ENCODE measurements at regions not wholly inside any gene's neighbourhood (a gene's known extent, or its start where the extent isn't known, plus 50 kb on each side); places are given as distances from the start of the nearest gene placed in this dataset.

DNA sequence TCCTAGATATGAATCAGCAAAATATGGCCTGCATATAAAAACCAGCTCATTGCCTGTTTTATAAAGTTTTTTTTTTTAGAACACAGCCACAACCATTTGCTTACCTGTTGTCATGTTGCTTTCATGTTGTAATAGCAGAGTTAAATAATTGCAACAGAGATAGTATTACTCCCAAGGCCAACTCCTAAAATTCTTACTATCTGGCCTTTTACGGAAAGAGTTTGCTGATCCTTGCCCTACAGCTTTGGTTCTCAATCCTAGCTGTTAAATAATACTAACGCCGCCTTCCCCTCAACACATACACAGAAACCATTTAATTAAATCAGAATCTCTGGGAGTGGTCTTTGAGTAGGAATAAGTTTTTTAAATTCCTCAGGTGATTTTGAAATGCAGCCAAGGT is 231.3 kb upstream of the TET2 start:
- TF ChIP-seq FOXP2 (optimal IDR thresholded peaks at IDR 0.05; ENCODE audit: borderline replicate concordance, extremely low read depth, extremely low read length, insufficient read depth): no peak
- TF ChIP-seq TAF1 (IDR thresholded peaks at IDR 0.05; ENCODE audit: borderline replicate concordance, insufficient read depth, low read length): no peak
- no peak for TF ChIP-seq POLR2AphosphoS5 (IDR thresholded peaks at IDR 0.05; ENCODE audit: low read depth, low read length)
- no peak for TF ChIP-seq SIN3A (IDR thresholded peaks at IDR 0.05; ENCODE audit: borderline replicate concordance, insufficient read depth, low read length)
- TF ChIP-seq, protein P1, sequence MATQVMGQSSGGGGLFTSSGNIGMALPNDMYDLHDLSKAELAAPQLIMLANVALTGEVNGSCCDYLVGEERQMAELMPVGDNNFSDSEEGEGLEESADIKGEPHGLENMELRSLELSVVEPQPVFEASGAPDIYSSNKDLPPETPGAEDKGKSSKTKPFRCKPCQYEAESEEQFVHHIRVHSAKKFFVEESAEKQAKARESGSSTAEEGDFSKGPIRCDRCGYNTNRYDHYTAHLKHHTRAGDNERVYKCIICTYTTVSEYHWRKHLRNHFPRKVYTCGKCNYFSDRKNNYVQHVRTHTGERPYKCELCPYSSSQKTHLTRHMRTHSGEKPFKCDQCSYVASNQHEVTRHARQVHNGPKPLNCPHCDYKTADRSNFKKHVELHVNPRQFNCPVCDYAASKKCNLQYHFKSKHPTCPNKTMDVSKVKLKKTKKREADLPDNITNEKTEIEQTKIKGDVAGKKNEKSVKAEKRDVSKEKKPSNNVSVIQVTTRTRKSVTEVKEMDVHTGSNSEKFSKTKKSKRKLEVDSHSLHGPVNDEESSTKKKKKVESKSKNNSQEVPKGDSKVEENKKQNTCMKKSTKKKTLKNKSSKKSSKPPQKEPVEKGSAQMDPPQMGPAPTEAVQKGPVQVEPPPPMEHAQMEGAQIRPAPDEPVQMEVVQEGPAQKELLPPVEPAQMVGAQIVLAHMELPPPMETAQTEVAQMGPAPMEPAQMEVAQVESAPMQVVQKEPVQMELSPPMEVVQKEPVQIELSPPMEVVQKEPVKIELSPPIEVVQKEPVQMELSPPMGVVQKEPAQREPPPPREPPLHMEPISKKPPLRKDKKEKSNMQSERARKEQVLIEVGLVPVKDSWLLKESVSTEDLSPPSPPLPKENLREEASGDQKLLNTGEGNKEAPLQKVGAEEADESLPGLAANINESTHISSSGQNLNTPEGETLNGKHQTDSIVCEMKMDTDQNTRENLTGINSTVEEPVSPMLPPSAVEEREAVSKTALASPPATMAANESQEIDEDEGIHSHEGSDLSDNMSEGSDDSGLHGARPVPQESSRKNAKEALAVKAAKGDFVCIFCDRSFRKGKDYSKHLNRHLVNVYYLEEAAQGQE (IDR thresholded peaks at IDR 0.05; ENCODE audit: insufficient read depth in 1 of 2, low read depth in 2 of 2, low read length in 2 of 2): no peak

DNA sequence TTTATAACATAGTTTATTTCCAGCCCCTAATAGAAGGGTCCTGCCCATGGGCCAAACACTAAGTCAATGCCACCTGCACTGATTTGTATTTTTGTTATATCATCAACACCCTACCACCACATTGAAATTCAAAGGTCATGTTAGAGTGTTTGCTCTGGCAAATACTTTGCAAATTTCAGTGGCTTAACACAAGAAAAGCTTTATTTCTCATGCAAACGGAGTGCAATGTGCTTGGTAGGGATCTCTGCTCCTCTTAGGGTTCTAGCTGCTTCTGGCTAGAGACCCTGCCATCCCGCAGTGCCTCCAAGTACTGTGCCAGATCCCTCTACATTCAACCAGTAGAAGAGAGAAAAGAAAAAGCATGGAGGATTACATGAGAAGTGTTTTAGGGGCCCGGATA is 230.8 kb upstream of the TET2 start:
- no peak for TF ChIP-seq FOXP2 (optimal IDR thresholded peaks at IDR 0.05; ENCODE audit: borderline replicate concordance, extremely low read depth, extremely low read length, insufficient read depth)

DNA sequence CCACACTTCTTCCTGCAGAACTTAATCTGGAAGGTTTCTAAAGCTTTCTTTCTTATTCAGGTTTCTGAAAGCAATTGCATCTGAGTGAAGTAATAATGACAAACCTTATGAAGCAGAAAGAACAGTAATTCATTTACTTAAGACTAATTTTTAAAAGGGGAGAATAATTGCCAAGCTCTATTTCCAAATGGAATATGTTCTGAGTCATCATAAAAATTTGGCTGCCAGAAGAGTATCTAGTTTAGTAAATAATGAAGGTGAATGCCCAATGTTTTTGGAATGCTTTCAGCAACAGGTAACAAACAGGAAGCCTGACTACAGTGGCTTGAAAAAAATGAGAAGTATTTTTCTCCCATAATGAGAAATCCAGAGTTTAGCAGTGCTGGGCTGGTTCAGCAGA is 227.3 kb upstream of the TET2 start:
- no peak for TF ChIP-seq TAF1 (IDR thresholded peaks at IDR 0.05; ENCODE audit: borderline replicate concordance, insufficient read depth, low read length)
- no peak for TF ChIP-seq SIN3A (IDR thresholded peaks at IDR 0.05; ENCODE audit: borderline replicate concordance, insufficient read depth, low read length)
- TF ChIP-seq POLR2AphosphoS5 (IDR thresholded peaks at IDR 0.05; ENCODE audit: low read depth, low read length): no peak
- TF ChIP-seq, protein P1 (IDR thresholded peaks at IDR 0.05; ENCODE audit: insufficient read depth in 1 of 2, low read depth in 2 of 2, low read length in 2 of 2): no peak
- no peak for TF ChIP-seq FOXP2 (optimal IDR thresholded peaks at IDR 0.05; ENCODE audit: borderline replicate concordance, extremely low read depth, extremely low read length, insufficient read depth)

DNA sequence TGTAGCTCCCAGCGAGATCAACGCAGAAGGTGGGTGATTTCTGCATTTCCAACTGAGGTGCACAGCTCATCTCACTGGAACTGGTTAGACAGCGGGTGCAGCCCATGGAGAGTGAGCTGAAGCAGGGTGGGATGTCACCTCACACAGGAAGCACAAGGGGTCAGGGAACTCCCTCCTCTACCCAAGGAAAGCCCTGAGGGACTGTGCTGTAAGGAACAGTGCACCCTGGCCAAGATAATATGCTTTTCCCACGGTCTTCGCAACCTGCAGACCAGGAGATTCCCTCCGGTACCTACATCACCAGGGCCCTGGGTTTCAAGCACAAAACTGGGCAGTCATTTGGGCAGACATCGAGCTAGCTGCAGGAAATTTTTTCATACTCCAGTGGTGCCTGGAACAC is 216.4 kb upstream of the TET2 start:
- no peak for TF ChIP-seq TAF1 (IDR thresholded peaks at IDR 0.05; ENCODE audit: borderline replicate concordance, insufficient read depth, low read length)
- no peak for TF ChIP-seq POLR2AphosphoS5 (IDR thresholded peaks at IDR 0.05; ENCODE audit: low read depth, low read length)
- TF ChIP-seq, protein P1 (IDR thresholded peaks at IDR 0.05; ENCODE audit: insufficient read depth in 1 of 2, low read depth in 2 of 2, low read length in 2 of 2): no peak
- TF ChIP-seq SIN3A (IDR thresholded peaks at IDR 0.05; ENCODE audit: borderline replicate concordance, insufficient read depth, low read length): no peak
- no peak for TF ChIP-seq FOXP2 (optimal IDR thresholded peaks at IDR 0.05; ENCODE audit: borderline replicate concordance, extremely low read depth, extremely low read length, insufficient read depth)

DNA sequence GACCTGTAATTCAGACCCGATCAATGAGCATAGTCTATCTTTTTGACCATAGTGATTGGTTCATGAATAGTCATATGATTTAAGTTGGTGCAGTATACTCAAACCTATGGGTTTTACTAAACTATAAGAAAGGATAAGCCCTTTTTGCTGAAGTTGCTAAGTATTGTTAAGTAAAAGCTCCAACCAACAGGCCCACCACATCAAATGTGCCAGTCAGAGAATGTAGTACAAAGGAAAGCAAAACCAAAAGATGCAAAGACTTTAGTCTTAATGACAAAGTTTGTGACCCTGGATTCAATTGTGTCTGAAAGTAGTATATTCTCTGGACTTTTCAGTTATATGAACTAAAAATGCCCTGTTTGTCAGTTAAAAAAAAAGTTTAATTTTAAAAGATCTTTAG is 208.1 kb upstream of the TET2 start:
- TF ChIP-seq POLR2AphosphoS5 (IDR thresholded peaks at IDR 0.05; ENCODE audit: low read depth, low read length) (no peak), FOXP2 (optimal IDR thresholded peaks at IDR 0.05; ENCODE audit: borderline replicate concordance, extremely low read depth, extremely low read length, insufficient read depth) (no peak), SIN3A (IDR thresholded peaks at IDR 0.05; ENCODE audit: borderline replicate concordance, insufficient read depth, low read length) (no peak), TAF1 (IDR thresholded peaks at IDR 0.05; ENCODE audit: borderline replicate concordance, insufficient read depth, low read length) (no peak)
- TF ChIP-seq, protein P1 (IDR thresholded peaks at IDR 0.05; ENCODE audit: insufficient read depth in 1 of 2, low read depth in 2 of 2, low read length in 2 of 2): no peak

Data from PFSK-1 (cell line).